ENCODE measurements at regions not wholly inside any gene's neighbourhood (a gene's known extent, or its start where the extent isn't known, plus 50 kb on each side); places are given as distances from the start of the nearest gene placed in this dataset.

- DNase-seq (ENCODE audit: low read depth in 2 of 2) = no peak
These were observed 58.4 kb upstream of the GLI2 start for GRCh38 chr2:120677221-120677620.

- DNase-seq (ENCODE audit: low read depth in 2 of 2) = no peak
These were observed 57.9 kb upstream of the GLI2 start for GRCh38 chr2:120677696-120678247.

GRCh38 chr2:120678251-120678650, 57.4 kb upstream of the GLI2 start:
- DNase-seq (ENCODE audit: low read depth in 2 of 2) = no peak

- no peak for DNase-seq (ENCODE audit: low read depth in 2 of 2)
These were observed 56.7 kb upstream of the GLI2 start for GRCh38 chr2:120678926-120679325.

GRCh38 chr2:120679526-120679925, 56.1 kb upstream of the GLI2 start:
- DNase-seq (ENCODE audit: low read depth in 2 of 2) = no peak

- peak; percentile 63 to 77 for DNase-seq (ENCODE audit: low read depth in 2 of 2)
These were observed 55.4 kb upstream of the GLI2 start for GRCh38 chr2:120680136-120680761.

- no peak for DNase-seq (ENCODE audit: low read depth in 2 of 2)
These were observed 54.5 kb upstream of the GLI2 start for GRCh38 chr2:120681181-120681580.

GRCh38 chr2:120681696-120682288, 53.9 kb upstream of the GLI2 start:
- no peak for DNase-seq (ENCODE audit: low read depth in 2 of 2)

GRCh38 chr2:120682654-120683053, 53.0 kb upstream of the GLI2 start:
- no peak for DNase-seq (ENCODE audit: low read depth in 2 of 2)

- no peak for DNase-seq (ENCODE audit: low read depth in 2 of 2)
These were observed 52.6 kb upstream of the GLI2 start for GRCh38 chr2:120683081-120683480.

- DNase-seq (ENCODE audit: low read depth in 2 of 2) = no peak
These were observed 52.0 kb upstream of the GLI2 start for GRCh38 chr2:120683701-120684100.

GRCh38 chr2:120684289-120685065, 51.2 kb upstream of the GLI2 start:
- no peak for DNase-seq (ENCODE audit: low read depth in 2 of 2)

GRCh38 chr2:120685066-120685973, 50.3 kb upstream of the GLI2 start:
- DNase-seq (ENCODE audit: low read depth in 2 of 2) = no peak
